ENCODE measurements at regions not wholly inside any gene's neighbourhood (a gene's known extent, or its start where the extent isn't known, plus 50 kb on each side); places are given as distances from the start of the nearest gene placed in this dataset.

DNA sequence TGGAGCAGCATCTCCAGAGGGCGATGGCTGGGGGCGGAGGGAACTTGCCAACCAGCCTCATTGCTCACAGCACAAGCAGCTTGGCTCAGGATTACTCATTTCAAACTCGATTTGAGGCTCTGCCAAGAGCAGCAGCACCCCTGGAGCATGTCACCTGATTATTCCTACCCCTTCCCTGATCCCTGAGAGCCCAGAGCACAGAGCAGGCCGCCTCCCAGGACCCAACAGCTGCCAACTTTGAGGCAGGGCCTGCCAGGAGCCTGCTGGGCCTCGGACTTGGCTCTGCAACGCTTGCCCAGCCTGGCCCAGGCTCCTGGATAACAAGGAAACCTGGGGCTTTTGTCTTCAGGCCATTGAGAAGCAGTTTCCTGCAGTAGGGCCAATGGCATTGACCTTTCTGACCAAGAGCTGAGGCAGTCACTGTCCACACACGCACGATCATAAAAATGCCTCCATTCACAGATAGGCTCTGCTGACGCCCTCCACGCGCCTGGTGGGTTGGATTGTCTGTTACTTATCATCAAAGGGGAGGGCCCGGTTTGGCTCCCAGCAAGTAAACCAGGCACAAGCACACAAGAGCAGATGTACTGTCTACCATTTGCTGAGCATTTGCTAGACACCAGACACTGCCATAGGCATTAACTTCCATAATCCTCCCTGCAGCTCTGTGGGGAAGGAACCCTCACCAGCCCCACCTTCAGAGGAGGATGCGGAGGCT is 406.6 kb upstream of the EEF2KMT start:
- TF ChIP-seq POLR2A (IDR thresholded peaks at IDR 0.05): no peak
- TF ChIP-seq POLR2AphosphoS5 (IDR thresholded peaks at IDR 0.05; ENCODE audit: insufficient read depth in 1 of 2, low read depth in 1 of 2): no peak
- TF ChIP-seq CTCF (IDR thresholded peaks at IDR 0.05): no peak
- no peaks in the 10 kb centered on the region for H3K36me3 ChIP-seq
- no peak overlapping the region for H3K27ac ChIP-seq
- no peaks in the 10 kb centered on the region for H3K4me1 ChIP-seq
- H3K9me3 ChIP-seq: no peaks in the 10 kb centered on the region
- no peak for DNase-seq (ENCODE audit: extremely low spot score in 2 of 2)
- H3K4me3 ChIP-seq: no peak overlapping the region
- intact Hi-C loops (cut with DNase I): no loop called here
- no peaks in the 10 kb centered on the region for H3K27me3 ChIP-seq

- Histone ChIP-seq H3K27me3 (no peaks in the 10 kb centered on the region), H3K9me3 (no peaks in the 10 kb centered on the region), H3K27ac (no peak overlapping the region), H3K4me3 (no peak overlapping the region), H3K36me3 (no peaks in the 10 kb centered on the region), H3K4me1 (no peaks in the 10 kb centered on the region)
- no peak for DNase-seq (ENCODE audit: extremely low spot score in 2 of 2)
- TF ChIP-seq CTCF (IDR thresholded peaks at IDR 0.05) (no peak), POLR2AphosphoS5 (IDR thresholded peaks at IDR 0.05; ENCODE audit: insufficient read depth in 1 of 2, low read depth in 1 of 2) (no peak), POLR2A (IDR thresholded peaks at IDR 0.05) (no peak)
- intact Hi-C loops (cut with DNase I): no loop called here
Measured at GRCh38 chr16:5502944-5503343, 405.3 kb upstream of the EEF2KMT start.

- H3K4me3 ChIP-seq: no peak overlapping the region
- no peak overlapping the region for H3K27ac ChIP-seq
- H3K9me3 ChIP-seq: no peaks in the 10 kb centered on the region
- no peak for TF ChIP-seq POLR2A (IDR thresholded peaks at IDR 0.05)
- no peak for TF ChIP-seq POLR2AphosphoS5 (IDR thresholded peaks at IDR 0.05; ENCODE audit: insufficient read depth in 1 of 2, low read depth in 1 of 2)
- no peak for TF ChIP-seq CTCF (IDR thresholded peaks at IDR 0.05)
- H3K4me1 ChIP-seq: no peaks in the 10 kb centered on the region
- intact Hi-C loops (cut with DNase I): no loop called here
- no peaks in the 10 kb centered on the region for H3K36me3 ChIP-seq
- no peaks in the 10 kb centered on the region for H3K27me3 ChIP-seq
- no peak for DNase-seq (ENCODE audit: extremely low spot score in 2 of 2)
Measured at GRCh38 chr16:5502467-5502869, 404.9 kb upstream of the EEF2KMT start.

- DNase-seq (ENCODE audit: extremely low spot score in 2 of 2): no peak
- Histone ChIP-seq H3K9me3 (no peaks in the 10 kb centered on the region), H3K27me3 (no peaks in the 10 kb centered on the region), H3K27ac (no peak overlapping the region), H3K36me3 (no peaks in the 10 kb centered on the region), H3K4me3 (no peak overlapping the region), H3K4me1 (no peaks in the 10 kb centered on the region)
- intact Hi-C loops (cut with DNase I): no loop called here
- TF ChIP-seq POLR2AphosphoS5 (IDR thresholded peaks at IDR 0.05; ENCODE audit: insufficient read depth in 1 of 2, low read depth in 1 of 2): no peak
- no peak for TF ChIP-seq POLR2A (IDR thresholded peaks at IDR 0.05)
- no peak for TF ChIP-seq CTCF (IDR thresholded peaks at IDR 0.05)
Measured at GRCh38 chr16:5500526-5500925, 402.9 kb upstream of the EEF2KMT start.

DNA sequence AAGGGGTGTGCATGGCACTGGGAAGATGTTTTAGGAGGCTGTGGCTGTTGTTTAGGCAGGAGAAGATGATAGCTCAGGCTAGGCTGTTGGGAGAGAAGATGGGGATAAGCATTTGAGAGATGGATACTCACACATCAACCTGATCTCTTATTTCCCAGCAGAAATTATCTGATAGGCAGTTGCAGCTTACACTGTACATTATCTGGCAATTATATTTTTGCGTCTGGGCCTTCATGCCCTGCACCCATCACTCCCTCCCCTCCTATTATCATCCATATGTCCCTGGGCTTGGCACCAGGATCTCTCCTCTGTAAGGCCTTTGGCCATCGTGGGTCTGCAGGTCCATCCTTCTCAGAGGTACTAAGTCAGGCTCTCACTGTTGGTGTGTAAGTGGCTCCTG is 401.0 kb upstream of the EEF2KMT start:
- no peak for TF ChIP-seq POLR2A (IDR thresholded peaks at IDR 0.05)
- no peak for TF ChIP-seq CTCF (IDR thresholded peaks at IDR 0.05)
- TF ChIP-seq POLR2AphosphoS5 (IDR thresholded peaks at IDR 0.05; ENCODE audit: insufficient read depth in 1 of 2, low read depth in 1 of 2): no peak
- intact Hi-C loops (cut with DNase I): no loop called here

More for the DNA sequence above, 401.0 kb upstream of the EEF2KMT start:
- Histone ChIP-seq H3K4me3 (no peak overlapping the region), H3K27me3 (no peaks in the 10 kb centered on the region), H3K27ac (no peak overlapping the region), H3K36me3 (no peaks in the 10 kb centered on the region), H3K9me3 (no peaks in the 10 kb centered on the region), H3K4me1 (no peaks in the 10 kb centered on the region)
- DNase-seq (ENCODE audit: extremely low spot score in 2 of 2): no peak

All from vagina (tissue), 2 donors.